Muscle of back (tissue), 3 donors: ENCODE measurements at regions not wholly inside any gene's neighbourhood (a gene's known extent, or its start where the extent isn't known, plus 50 kb on each side); places are given as distances from the start of the nearest gene placed in this dataset.

Experiments used
- DNase-seq, 3 donors: peaks; one replicate each; pipeline versions ENCODE4 v3.0.0 to v3.0.0-alpha.2; 2013

- DNase-seq = no peak
Observed at GRCh38 chr3:165455793-165456192, 259.6 kb upstream of the SLITRK3 start.

- DNase-seq = no peak
Observed at GRCh38 chr3:165455360-165455759, 259.2 kb upstream of the SLITRK3 start.

GRCh38 chr3:165451371-165452070, 255.3 kb upstream of the SLITRK3 start:
- DNase-seq = no peak

- DNase-seq = no peak
Observed at GRCh38 chr3:165446555-165446954, 250.4 kb upstream of the SLITRK3 start.

GRCh38 chr3:165444745-165445144, 248.6 kb upstream of the SLITRK3 start:
- DNase-seq = no peak

- no peak for DNase-seq
Observed at GRCh38 chr3:165443664-165444063, 247.5 kb upstream of the SLITRK3 start.

GRCh38 chr3:165442061-165442460, 245.9 kb upstream of the SLITRK3 start:
- no peak for DNase-seq

GRCh38 chr3:165440380-165440779, 244.2 kb upstream of the SLITRK3 start:
- no peak for DNase-seq

- no peak for DNase-seq
Observed at GRCh38 chr3:165439765-165440164, 243.6 kb upstream of the SLITRK3 start.

GRCh38 chr3:165434516-165434915, 238.3 kb upstream of the SLITRK3 start:
- peak in 1 of 3 donors; percentile 9 for DNase-seq

- no peak for DNase-seq
Observed at GRCh38 chr3:165406425-165406824, 210.2 kb upstream of the SLITRK3 start.

GRCh38 chr3:165404357-165405027, 208.3 kb upstream of the SLITRK3 start:
- no peak for DNase-seq

GRCh38 chr3:165403666-165404065, 207.5 kb upstream of the SLITRK3 start:
- DNase-seq = no peak

GRCh38 chr3:165395188-165395587, 199.0 kb upstream of the SLITRK3 start:
- no peak for DNase-seq

- DNase-seq = no peak
Observed at GRCh38 chr3:165393461-165393860, 197.3 kb upstream of the SLITRK3 start.

GRCh38 chr3:165390166-165390565, 194.0 kb upstream of the SLITRK3 start:
- DNase-seq = no peak

- DNase-seq = no peak
Observed at GRCh38 chr3:165389653-165390052, 193.5 kb upstream of the SLITRK3 start.

- peak; percentile 7 to 19 (median 10) for DNase-seq
Observed at GRCh38 chr3:165389064-165389463, 192.9 kb upstream of the SLITRK3 start.

GRCh38 chr3:165383381-165383780, 187.2 kb upstream of the SLITRK3 start:
- DNase-seq = no peak

- no peak for DNase-seq
Observed at GRCh38 chr3:165382672-165383071, 186.5 kb upstream of the SLITRK3 start.

GRCh38 chr3:165378761-165379160, 182.6 kb upstream of the SLITRK3 start:
- DNase-seq = no peak

GRCh38 chr3:165359005-165359404, 162.8 kb upstream of the SLITRK3 start:
- no peak for DNase-seq

- DNase-seq = no peak
Observed at GRCh38 chr3:165355316-165355715, 159.1 kb upstream of the SLITRK3 start.

GRCh38 chr3:165347526-165347925, 151.3 kb upstream of the SLITRK3 start:
- peak in 1 of 3 donors; percentile 14 for DNase-seq
